ENCODE measurements at regions not wholly inside any gene's neighbourhood (a gene's known extent, or its start where the extent isn't known, plus 50 kb on each side); places are given as distances from the start of the nearest gene placed in this dataset.

DNA sequence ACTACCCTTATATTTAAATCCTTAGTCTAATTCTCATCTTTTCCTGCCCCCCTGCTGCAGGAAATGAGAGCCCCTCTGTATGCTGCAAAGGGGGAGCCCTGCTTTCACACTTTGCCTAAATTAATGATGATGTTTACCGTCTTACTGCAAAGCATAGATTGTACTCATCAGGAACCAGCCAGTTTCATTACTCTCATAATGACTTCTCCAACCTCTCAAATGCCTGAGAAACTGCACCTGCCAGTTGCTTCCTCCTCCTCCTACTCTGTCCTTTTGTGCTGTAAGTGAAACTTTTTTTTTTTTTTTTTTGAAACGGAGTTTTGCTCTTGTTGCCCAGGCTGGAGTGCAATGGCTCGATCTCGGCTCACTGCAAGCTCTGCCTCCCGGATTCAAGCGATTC lies 101.7 kb downstream of the ADSS2 start:
- no peaks in the 10 kb centered on the region for H3K36me3 Mint-ChIP-seq (ENCODE audit: low read depth)
- DNase-seq (no peak), ATAC-seq (ENCODE audit: poor library complexity) (no peak)
- H3K9me3 Mint-ChIP-seq = no peaks in the 10 kb centered on the region
- no peak overlapping the region for H3K27ac Mint-ChIP-seq
- CTCF ChIA-PET = no interaction called here
- H3K9me3 ChIP-seq (ENCODE audit: control insufficient read depth in 1 of 2, insufficient read depth in 1 of 2, low read length in 2 of 2) = no peaks in the 10 kb centered on the region
- H3K4me1 Mint-ChIP-seq (ENCODE audit: low read depth) = no peaks in the 10 kb centered on the region
- peaks cover 9% of the 10 kb centered on the region for H3K4me1 ChIP-seq (ENCODE audit: insufficient read depth, low read length)
- H3K36me3 ChIP-seq (ENCODE audit: insufficient read depth, low read length) = no peaks in the 10 kb centered on the region
- no peak overlapping the region for H3K4me3 ChIP-seq (ENCODE audit: low read length)
- no peak for TF ChIP-seq CTCF (IDR thresholded peaks at IDR 0.05)
- intact Hi-C loops (cut with DNase I, micrococcal nuclease) = no loop called here
- no peaks in the 10 kb centered on the region for H3K27me3 Mint-ChIP-seq
- H3K4me3 Mint-ChIP-seq = no peak overlapping the region
- H3K27me3 ChIP-seq (ENCODE audit: control insufficient read depth in 1 of 2, insufficient read depth in 2 of 2, low read length in 2 of 2) = no peaks in the 10 kb centered on the region
- no peak overlapping the region for H3K27ac ChIP-seq (ENCODE audit: low read depth in 1 of 2, low read length in 2 of 2)
- POLR2A ChIA-PET = no interaction called here

DNA sequence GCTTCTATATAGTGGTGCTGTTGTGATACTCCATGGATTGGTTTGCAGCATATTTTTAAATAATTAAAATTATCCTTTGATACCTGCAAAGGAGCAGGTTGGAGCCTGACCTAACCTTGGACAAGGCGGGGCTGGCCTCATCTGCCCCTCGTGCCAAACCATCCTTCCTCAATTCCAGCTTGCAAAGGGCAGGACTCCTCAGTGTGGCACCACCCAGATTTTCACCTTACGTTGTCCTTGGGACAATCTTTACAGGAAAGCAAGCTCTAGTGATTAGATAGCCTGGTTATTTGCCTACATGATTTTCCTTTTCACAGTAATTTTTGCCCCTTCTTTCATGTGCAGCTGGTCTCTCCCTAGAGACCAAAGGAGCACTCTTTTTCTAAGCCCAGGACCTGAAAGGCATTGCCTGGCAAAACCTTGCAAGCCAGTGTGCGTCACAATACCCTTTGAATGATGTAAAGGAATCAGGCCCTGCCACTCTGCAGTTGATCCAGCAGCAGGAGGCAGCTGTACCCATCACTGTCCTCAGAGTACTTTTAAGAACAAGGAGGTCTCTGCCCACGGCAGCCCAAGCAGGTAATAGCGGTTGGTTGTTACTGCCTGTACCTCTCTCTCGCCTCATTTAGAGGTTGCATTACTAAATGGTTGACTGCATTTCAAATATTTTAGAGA lies 99.4 kb downstream of the ADSS2 start:
- DNase-seq = no peak
- H3K9me3 Mint-ChIP-seq = no peaks in the 10 kb centered on the region
- Histone ChIP-seq H3K9me3 (ENCODE audit: control insufficient read depth in 1 of 2, insufficient read depth in 1 of 2, low read length in 2 of 2) (no peaks in the 10 kb centered on the region), H3K27me3 (ENCODE audit: control insufficient read depth in 1 of 2, insufficient read depth in 2 of 2, low read length in 2 of 2) (no peaks in the 10 kb centered on the region), H3K36me3 (ENCODE audit: insufficient read depth, low read length) (no peaks in the 10 kb centered on the region), H3K27ac (ENCODE audit: low read depth in 1 of 2, low read length in 2 of 2) (no peak overlapping the region), H3K4me3 (ENCODE audit: low read length) (no peak overlapping the region), H3K4me1 (ENCODE audit: insufficient read depth, low read length) (peaks cover 9% of the 10 kb centered on the region)
- H3K36me3 Mint-ChIP-seq (ENCODE audit: low read depth) = no peaks in the 10 kb centered on the region
- TF ChIP-seq CTCF (IDR thresholded peaks at IDR 0.05) = no peak
- intact Hi-C loops (cut with DNase I, micrococcal nuclease) = no loop called here
- no peaks in the 10 kb centered on the region for H3K4me1 Mint-ChIP-seq (ENCODE audit: low read depth)
- CTCF ChIA-PET = no interaction called here
- no peaks in the 10 kb centered on the region for H3K27me3 Mint-ChIP-seq
- no peak overlapping the region for H3K27ac Mint-ChIP-seq
- POLR2A ChIA-PET = no interaction called here
- H3K4me3 Mint-ChIP-seq = no peak overlapping the region
- ATAC-seq (ENCODE audit: poor library complexity) = no peak

- intact Hi-C loops (cut with DNase I, micrococcal nuclease) = no loop called here
- Mint-ChIP-seq H3K27ac (no peak overlapping the region), H3K4me3 (no peak overlapping the region), H3K4me1 (ENCODE audit: low read depth) (no peaks in the 10 kb centered on the region), H3K27me3 (no peaks in the 10 kb centered on the region), H3K9me3 (no peaks in the 10 kb centered on the region), H3K36me3 (ENCODE audit: low read depth) (no peaks in the 10 kb centered on the region)
- ATAC-seq (ENCODE audit: poor library complexity) (no peak), DNase-seq (peak in 4 of 14 experiments; percentile 18 to 77 (median 56))
- Histone ChIP-seq H3K9me3 (ENCODE audit: control insufficient read depth in 1 of 2, insufficient read depth in 1 of 2, low read length in 2 of 2) (no peaks in the 10 kb centered on the region), H3K4me3 (ENCODE audit: low read length) (no peak overlapping the region), H3K36me3 (ENCODE audit: insufficient read depth, low read length) (no peaks in the 10 kb centered on the region), H3K27ac (ENCODE audit: low read depth in 1 of 2, low read length in 2 of 2) (no peak overlapping the region), H3K4me1 (ENCODE audit: insufficient read depth, low read length) (peaks cover 9% of the 10 kb centered on the region), H3K27me3 (ENCODE audit: control insufficient read depth in 1 of 2, insufficient read depth in 2 of 2, low read length in 2 of 2) (no peaks in the 10 kb centered on the region)
- CTCF ChIA-PET = no interaction called here
- no peak for TF ChIP-seq CTCF (IDR thresholded peaks at IDR 0.05)
- POLR2A ChIA-PET = no interaction called here
These were observed 98.1 kb downstream of the ADSS2 start for GRCh38 chr1:244353551-244354091.

Measured in CD4-positive, alpha-beta T cell (primary cell).